ENCODE measurements at regions not wholly inside any gene's neighbourhood (a gene's known extent, or its start where the extent isn't known, plus 50 kb on each side); places are given as distances from the start of the nearest gene placed in this dataset.

GRCh38 chr9:18195223-18195622, 278.7 kb upstream of the ADAMTSL1 start:
- in situ Hi-C loops (cut with MboI; ENCODE audit: low sequenced_read_pairs) (loop anchor here (10.0 kb wide), 1 partner anchor 660 kb away; no protein-coding TSS in a partner anchor), dilution Hi-C loops (cut with HindIII; ENCODE audit: low sequenced_read_pairs, unreplicated experiment) (no loop called here), intact Hi-C loops (cut with micrococcal nuclease) (no loop called here)
- H4K91ac ChIP-seq (ENCODE audit: insufficient read depth, low read depth, low read length), result no peak overlapping the region
- no peaks in the 10 kb centered on the region for H3K79me1 ChIP-seq (ENCODE audit: low read depth in 1 of 2, low read length in 2 of 2)
- no peak overlapping the region for H4K5ac ChIP-seq (ENCODE audit: low read depth, low read length)
- H3K4ac ChIP-seq (ENCODE audit: low read depth, low read length), result no peak overlapping the region
- H3K36me3 ChIP-seq (ENCODE audit: control insufficient read depth, insufficient read depth, low read length), result no peaks in the 10 kb centered on the region
- no peak overlapping the region for H2BK5ac ChIP-seq (ENCODE audit: low read depth, low read length, poor library complexity, severe bottlenecking)
- no peak overlapping the region for H3K9ac ChIP-seq (ENCODE audit: low read depth, low read length)
- H3K4me1 ChIP-seq (ENCODE audit: control insufficient read depth, insufficient read depth, low read length), result no peaks in the 10 kb centered on the region
- TF ChIP-seq USF2 (IDR thresholded peaks at IDR 0.05; ENCODE audit: low read depth, low read length), result no peak
- TF ChIP-seq MAFK (IDR thresholded peaks at IDR 0.05; ENCODE audit: low read depth, low read length), result no peak
- TF ChIP-seq SMC3 (IDR thresholded peaks at IDR 0.05; ENCODE audit: low read depth, low read length), result no peak
- TF ChIP-seq MAZ (IDR thresholded peaks at IDR 0.05; ENCODE audit: borderline replicate concordance, low read depth, low read length), result no peak
- TF ChIP-seq RCOR1 (IDR thresholded peaks at IDR 0.05; ENCODE audit: insufficient replicate concordance, low read length), result no peak
- TF ChIP-seq MXI1 (IDR thresholded peaks at IDR 0.05; ENCODE audit: borderline replicate concordance, low read depth, low read length), result no peak
- no peak for TF ChIP-seq CEBPB (IDR thresholded peaks at IDR 0.05; ENCODE audit: low read depth, low read length)
- no peak for TF ChIP-seq NFE2L2 (IDR thresholded peaks at IDR 0.05; ENCODE audit: low read depth, low read length)
- TF ChIP-seq, protein P1, sequence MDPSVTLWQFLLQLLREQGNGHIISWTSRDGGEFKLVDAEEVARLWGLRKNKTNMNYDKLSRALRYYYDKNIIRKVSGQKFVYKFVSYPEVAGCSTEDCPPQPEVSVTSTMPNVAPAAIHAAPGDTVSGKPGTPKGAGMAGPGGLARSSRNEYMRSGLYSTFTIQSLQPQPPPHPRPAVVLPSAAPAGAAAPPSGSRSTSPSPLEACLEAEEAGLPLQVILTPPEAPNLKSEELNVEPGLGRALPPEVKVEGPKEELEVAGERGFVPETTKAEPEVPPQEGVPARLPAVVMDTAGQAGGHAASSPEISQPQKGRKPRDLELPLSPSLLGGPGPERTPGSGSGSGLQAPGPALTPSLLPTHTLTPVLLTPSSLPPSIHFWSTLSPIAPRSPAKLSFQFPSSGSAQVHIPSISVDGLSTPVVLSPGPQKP (IDR thresholded peaks at IDR 0.05; ENCODE audit: borderline replicate concordance, low read depth, low read length), result no peak
- TF ChIP-seq POLR2A (IDR thresholded peaks at IDR 0.05; ENCODE audit: low read depth, low read length), result no peak
- TF ChIP-seq RAD21 (IDR thresholded peaks at IDR 0.05; ENCODE audit: low read length), result no peak
- TF ChIP-seq BHLHE40 (IDR thresholded peaks at IDR 0.05; ENCODE audit: low read depth, low read length), result no peak
- no peak for TF ChIP-seq RFX5 (IDR thresholded peaks at IDR 0.05; ENCODE audit: low read depth, low read length)
- no peak for TF ChIP-seq CTCF (conservative IDR thresholded peaks at IDR 0.05; ENCODE audit: low read depth, low read length)
- TF ChIP-seq CHD1 (IDR thresholded peaks at IDR 0.05; ENCODE audit: low read depth, low read length), result no peak
- TF ChIP-seq FOS (IDR thresholded peaks at IDR 0.05; ENCODE audit: low read depth, low read length), result no peak
- H3K27me3 ChIP-seq (ENCODE audit: control insufficient read depth, insufficient read depth, low read length), result no peaks in the 10 kb centered on the region
- H2BK20ac ChIP-seq (ENCODE audit: low read depth, low read length), result no peak overlapping the region
- no peak overlapping the region for H2AFZ ChIP-seq (replicated peaks; ENCODE audit: low read length, poor library complexity)
- no peaks in the 10 kb centered on the region for H4K20me1 ChIP-seq (ENCODE audit: insufficient read depth, low read length)
- no peak overlapping the region for H3K4me2 ChIP-seq (ENCODE audit: low read depth, low read length)
- no peak overlapping the region for H2BK120ac ChIP-seq (ENCODE audit: low read depth, low read length)
- H3K9me1 ChIP-seq (ENCODE audit: insufficient read depth, low read length), result no peaks in the 10 kb centered on the region
- no peaks in the 10 kb centered on the region for H3K9me3 ChIP-seq (ENCODE audit: control insufficient read depth, insufficient read depth, low read length)
- ChIA-PET POLR2A (ENCODE audit: unreplicated experiment) (no interaction called here), CTCF (interaction anchor here (0.5 to 1.0 kb wide), 2 partner anchors 384 to 831 kb away, joined by 3 to 4 read pairs; no protein-coding TSS in a partner anchor)
- H3K23ac ChIP-seq (ENCODE audit: low read depth, low read length), result no peak overlapping the region
- no peak overlapping the region for H3K4me3 ChIP-seq (ENCODE audit: insufficient read depth, low read depth, low read length)
- no peak overlapping the region for H2AK9ac ChIP-seq (replicated peaks; ENCODE audit: low read depth, low read length, poor library complexity)
- 86% methylated on average over 1 of the region's 3 CpGs; no CpG with 5 or more reads in 1 of the 2 experiments for WGBS, 2 experiments (ENCODE audit: extremely low coverage in 2 of 2, insufficient read length in 1 of 2)
- H2BK15ac ChIP-seq (ENCODE audit: low read depth, low read length), result no peak overlapping the region
- DNase-seq (no peak), ATAC-seq (ENCODE audit: low read depth) (no peak)
- H3K27ac ChIP-seq (ENCODE audit: insufficient read depth, low read length), result no peak overlapping the region
- H3K56ac ChIP-seq (ENCODE audit: extremely low read depth, insufficient read depth, low read length), result no peak overlapping the region
- no peak overlapping the region for H3K18ac ChIP-seq (ENCODE audit: low read depth, low read length)
- no peak overlapping the region for H4K8ac ChIP-seq (ENCODE audit: low read depth in 2 of 2, low read length in 2 of 2)
- H2AK5ac ChIP-seq (ENCODE audit: low read depth, low read length), result no peak overlapping the region
- BruUV-seq (replicated peaks), result no TSS peak
- H3K14ac ChIP-seq (replicated peaks; ENCODE audit: low read depth, low read length), result no peak overlapping the region
